ENCODE measurements at regions not wholly inside any gene's neighbourhood (a gene's known extent, or its start where the extent isn't known, plus 50 kb on each side); places are given as distances from the start of the nearest gene placed in this dataset.

DNA sequence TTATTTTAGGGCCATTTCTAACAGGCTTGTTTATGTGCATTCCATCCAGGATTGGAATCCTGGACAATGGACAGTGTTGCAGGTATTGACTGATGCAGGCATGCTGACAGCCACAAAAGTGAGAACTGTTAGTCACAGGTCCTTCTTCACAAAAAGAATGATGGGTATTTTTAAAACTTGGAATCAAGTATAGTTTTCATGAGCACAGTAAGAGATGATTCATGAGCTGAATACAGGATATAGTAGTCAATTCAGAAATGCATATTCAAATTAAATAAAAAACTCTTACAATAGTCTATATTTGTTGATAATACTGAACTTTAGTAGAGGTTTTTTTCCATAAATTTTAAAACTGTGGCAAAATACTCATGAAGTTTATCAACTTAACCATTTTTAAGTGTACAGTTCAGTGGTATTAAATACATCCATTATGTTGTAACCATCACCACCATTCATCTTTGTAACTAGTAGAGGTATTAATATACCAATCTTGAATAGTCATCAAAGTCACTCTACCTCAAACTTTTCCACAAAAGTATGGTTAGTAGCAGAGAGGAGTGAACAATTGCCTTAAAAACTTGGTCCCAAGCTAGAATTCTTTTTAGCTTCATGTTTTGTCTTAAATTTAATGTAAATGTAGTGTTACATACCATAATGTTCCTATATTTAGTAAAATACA, 79.5 kb downstream of the KCNRG start:
- no peak for DNase-seq (ENCODE audit: low spot score in 2 of 2)
- intact Hi-C loops (cut with DNase I; ENCODE audit: low total_unique reads), result no loop called here
- H3K4me3 ChIP-seq (ENCODE audit: low read depth, poor library complexity, severe bottlenecking), result no peak overlapping the region
- TF ChIP-seq, protein P1, sequence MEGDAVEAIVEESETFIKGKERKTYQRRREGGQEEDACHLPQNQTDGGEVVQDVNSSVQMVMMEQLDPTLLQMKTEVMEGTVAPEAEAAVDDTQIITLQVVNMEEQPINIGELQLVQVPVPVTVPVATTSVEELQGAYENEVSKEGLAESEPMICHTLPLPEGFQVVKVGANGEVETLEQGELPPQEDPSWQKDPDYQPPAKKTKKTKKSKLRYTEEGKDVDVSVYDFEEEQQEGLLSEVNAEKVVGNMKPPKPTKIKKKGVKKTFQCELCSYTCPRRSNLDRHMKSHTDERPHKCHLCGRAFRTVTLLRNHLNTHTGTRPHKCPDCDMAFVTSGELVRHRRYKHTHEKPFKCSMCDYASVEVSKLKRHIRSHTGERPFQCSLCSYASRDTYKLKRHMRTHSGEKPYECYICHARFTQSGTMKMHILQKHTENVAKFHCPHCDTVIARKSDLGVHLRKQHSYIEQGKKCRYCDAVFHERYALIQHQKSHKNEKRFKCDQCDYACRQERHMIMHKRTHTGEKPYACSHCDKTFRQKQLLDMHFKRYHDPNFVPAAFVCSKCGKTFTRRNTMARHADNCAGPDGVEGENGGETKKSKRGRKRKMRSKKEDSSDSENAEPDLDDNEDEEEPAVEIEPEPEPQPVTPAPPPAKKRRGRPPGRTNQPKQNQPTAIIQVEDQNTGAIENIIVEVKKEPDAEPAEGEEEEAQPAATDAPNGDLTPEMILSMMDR (IDR thresholded peaks at IDR 0.05), result no peak
- TF ChIP-seq POLR2A (IDR thresholded peaks at IDR 0.05), result no peak

DNA sequence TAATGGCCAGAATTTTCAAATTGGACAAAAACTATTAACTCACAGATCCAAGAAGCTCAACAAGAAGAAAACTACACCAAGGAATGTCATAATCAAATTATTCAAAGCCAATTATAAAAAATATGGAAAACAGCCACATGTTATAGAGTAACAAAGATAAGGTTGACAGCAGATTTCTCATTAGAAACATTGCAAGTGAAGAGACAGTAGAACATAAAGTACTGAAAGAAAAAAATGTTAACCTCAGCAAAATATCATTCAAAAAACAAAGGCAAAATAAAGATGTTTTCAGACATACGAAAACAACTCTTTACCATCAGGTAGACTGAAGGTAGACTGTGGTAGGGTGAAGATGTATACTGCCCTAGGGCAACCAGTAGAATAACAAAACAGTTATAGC, 83.4 kb downstream of the KCNRG start:
- no peak for DNase-seq (ENCODE audit: low spot score in 2 of 2)
- TF ChIP-seq POLR2A (IDR thresholded peaks at IDR 0.05), result no peak
- TF ChIP-seq, protein P1 (IDR thresholded peaks at IDR 0.05), result no peak
- 100% methylated on average over 1 of the region's 1 CpG for WGBS, 2 donors
- intact Hi-C loops (cut with DNase I; ENCODE audit: low total_unique reads), result no loop called here
- no peak overlapping the region for H3K4me3 ChIP-seq (ENCODE audit: low read depth, poor library complexity, severe bottlenecking)

DNA sequence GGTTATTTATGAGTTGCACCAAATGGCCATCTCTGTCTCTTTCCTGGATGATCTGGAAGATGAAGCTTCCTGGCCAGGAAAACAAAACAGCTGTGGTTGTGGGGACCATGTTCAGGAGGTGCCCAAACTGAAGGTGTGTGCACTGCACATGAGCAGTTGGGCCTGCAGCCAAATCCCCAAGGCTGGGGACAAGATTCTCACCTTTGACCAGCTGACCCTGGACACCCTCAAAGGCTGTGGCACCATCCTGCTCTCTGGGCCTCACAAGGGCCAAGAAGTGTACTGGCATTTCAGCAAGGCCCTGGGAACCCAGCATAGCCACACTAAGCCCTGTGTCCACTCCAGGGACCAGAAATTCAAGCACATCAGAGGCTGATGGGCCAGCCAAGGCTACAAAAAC, 84.2 kb downstream of the KCNRG start:
- TF ChIP-seq, protein P1 (IDR thresholded peaks at IDR 0.05), result no peak
- no peak for TF ChIP-seq POLR2A (IDR thresholded peaks at IDR 0.05)
- intact Hi-C loops (cut with DNase I; ENCODE audit: low total_unique reads), result no loop called here
- DNase-seq (ENCODE audit: low spot score in 2 of 2), result no peak
- H3K4me3 ChIP-seq (ENCODE audit: low read depth, poor library complexity, severe bottlenecking), result no peak overlapping the region

DNA sequence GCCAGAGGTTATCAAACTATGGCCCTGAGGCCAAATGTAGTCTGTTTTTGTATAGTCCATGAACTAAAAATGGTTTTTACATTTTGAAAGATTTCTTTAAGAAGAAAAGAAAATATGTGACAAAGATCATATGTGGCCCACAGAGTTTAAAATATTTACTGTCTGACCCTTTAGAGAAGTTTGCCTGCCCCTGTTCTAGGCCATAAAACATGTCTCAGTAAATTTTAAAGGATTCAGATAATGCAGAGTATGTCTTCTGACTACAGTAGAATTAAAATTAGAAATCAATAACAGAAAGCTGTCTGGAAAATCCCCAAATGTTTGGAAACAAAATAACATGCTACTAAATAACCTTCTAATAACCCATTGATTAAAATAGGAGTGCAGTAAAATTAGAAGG, 86.3 kb downstream of the KCNRG start:
- TF ChIP-seq, protein P1 (IDR thresholded peaks at IDR 0.05), result no peak
- TF ChIP-seq POLR2A (IDR thresholded peaks at IDR 0.05), result no peak
- no peak for DNase-seq (ENCODE audit: low spot score in 2 of 2)
- H3K4me3 ChIP-seq (ENCODE audit: low read depth, poor library complexity, severe bottlenecking), result no peak overlapping the region
- intact Hi-C loops (cut with DNase I; ENCODE audit: low total_unique reads), result no loop called here

DNA sequence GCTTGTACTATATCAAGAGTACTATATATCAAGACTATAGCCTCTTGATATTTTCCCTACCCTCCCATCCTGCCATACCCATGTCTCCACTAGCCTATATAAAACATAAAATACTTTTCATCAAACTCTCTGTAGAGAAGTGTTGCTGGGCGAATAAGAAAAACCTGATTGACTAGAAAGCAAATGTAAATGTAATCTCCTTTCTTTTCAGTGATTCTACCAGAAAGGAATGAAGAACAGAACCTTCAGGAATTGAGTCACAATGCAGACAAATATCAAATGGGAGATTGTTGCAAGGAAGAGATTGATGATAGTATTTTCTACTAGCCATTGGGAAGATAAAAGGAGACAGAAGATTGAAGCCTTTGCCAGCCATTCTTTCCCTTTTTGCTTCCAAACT, 89.2 kb downstream of the KCNRG start:
- no peak for DNase-seq (ENCODE audit: low spot score in 2 of 2)
- WGBS, 2 donors, result 59 to 69% methylated on average over 1 of the region's 1 CpG
- intact Hi-C loops (cut with DNase I; ENCODE audit: low total_unique reads), result no loop called here
- H3K4me3 ChIP-seq (ENCODE audit: low read depth, poor library complexity, severe bottlenecking), result no peak overlapping the region
- TF ChIP-seq POLR2A (IDR thresholded peaks at IDR 0.05), result no peak
- TF ChIP-seq, protein P1 (IDR thresholded peaks at IDR 0.05), result no peak

DNA sequence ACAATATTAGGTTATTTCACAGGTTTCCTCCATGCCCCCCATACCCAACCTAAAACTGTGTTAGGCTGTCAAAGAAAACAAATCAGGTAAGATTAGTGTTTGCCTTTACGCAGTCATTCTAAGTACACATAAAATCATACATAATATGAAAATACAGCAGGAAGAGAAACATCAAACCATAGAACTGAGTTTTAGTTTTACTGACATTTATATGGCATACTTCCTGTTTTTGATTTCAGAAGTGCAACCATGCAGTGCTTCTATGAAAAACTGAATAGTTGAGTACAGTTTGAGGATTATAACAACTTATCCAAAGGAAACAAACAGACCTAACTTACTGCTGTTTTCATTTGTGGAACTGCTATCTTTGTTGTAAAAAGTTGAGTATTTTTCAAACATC, 91.3 kb downstream of the KCNRG start:
- TF ChIP-seq, protein P1 (IDR thresholded peaks at IDR 0.05), result no peak
- no peak for TF ChIP-seq POLR2A (IDR thresholded peaks at IDR 0.05)
- no peak overlapping the region for H3K4me3 ChIP-seq (ENCODE audit: low read depth, poor library complexity, severe bottlenecking)
- 77 to 86% methylated on average over 1 of the region's 1 CpG for WGBS, 2 donors

More for the DNA sequence above, 91.3 kb downstream of the KCNRG start:
- DNase-seq (ENCODE audit: low spot score in 2 of 2), result no peak
- intact Hi-C loops (cut with DNase I; ENCODE audit: low total_unique reads), result no loop called here

All from lower leg skin (tissue), 4 donors.